WI38 (cell line): ENCODE measurements at regions not wholly inside any gene's neighbourhood (a gene's known extent, or its start where the extent isn't known, plus 50 kb on each side); places are given as distances from the start of the nearest gene placed in this dataset.

Experiments
- H3K4me3 ChIP-seq: 2 replicates; pipeline ENCODE4 v1.5.1; 2011; ENCODE audit warnings: low read depth, mild to moderate bottlenecking, control low read depth, low read length
- TF ChIP-seq, protein P1 (sequence below): IDR thresholded peaks from 2 replicates; pipeline ENCODE4 v1.5.1; 2012; ENCODE audit warnings: low read depth, mild to moderate bottlenecking, control low read depth, low read length

- TF ChIP-seq, protein P1, sequence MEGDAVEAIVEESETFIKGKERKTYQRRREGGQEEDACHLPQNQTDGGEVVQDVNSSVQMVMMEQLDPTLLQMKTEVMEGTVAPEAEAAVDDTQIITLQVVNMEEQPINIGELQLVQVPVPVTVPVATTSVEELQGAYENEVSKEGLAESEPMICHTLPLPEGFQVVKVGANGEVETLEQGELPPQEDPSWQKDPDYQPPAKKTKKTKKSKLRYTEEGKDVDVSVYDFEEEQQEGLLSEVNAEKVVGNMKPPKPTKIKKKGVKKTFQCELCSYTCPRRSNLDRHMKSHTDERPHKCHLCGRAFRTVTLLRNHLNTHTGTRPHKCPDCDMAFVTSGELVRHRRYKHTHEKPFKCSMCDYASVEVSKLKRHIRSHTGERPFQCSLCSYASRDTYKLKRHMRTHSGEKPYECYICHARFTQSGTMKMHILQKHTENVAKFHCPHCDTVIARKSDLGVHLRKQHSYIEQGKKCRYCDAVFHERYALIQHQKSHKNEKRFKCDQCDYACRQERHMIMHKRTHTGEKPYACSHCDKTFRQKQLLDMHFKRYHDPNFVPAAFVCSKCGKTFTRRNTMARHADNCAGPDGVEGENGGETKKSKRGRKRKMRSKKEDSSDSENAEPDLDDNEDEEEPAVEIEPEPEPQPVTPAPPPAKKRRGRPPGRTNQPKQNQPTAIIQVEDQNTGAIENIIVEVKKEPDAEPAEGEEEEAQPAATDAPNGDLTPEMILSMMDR = no peak
- H3K4me3 ChIP-seq = no peak overlapping the region
Measured at GRCh38 chr4:166153548-166153947, 280.5 kb downstream of the TLL1 start.

GRCh38 chr4:166162327-166162726 lies 289.3 kb downstream of the TLL1 start:
- no peak overlapping the region for H3K4me3 ChIP-seq
- TF ChIP-seq, protein P1 = no peak

- no peak overlapping the region for H3K4me3 ChIP-seq
- TF ChIP-seq, protein P1 = peak; percentile 25; the same call in 1 of the 2 replicates
Measured at GRCh38 chr4:166165829-166166420, 292.9 kb downstream of the TLL1 start.

GRCh38 chr4:166169111-166169510 lies 296.1 kb downstream of the TLL1 start:
- H3K4me3 ChIP-seq = no peak overlapping the region
- TF ChIP-seq, protein P1 = no peak

DNA sequence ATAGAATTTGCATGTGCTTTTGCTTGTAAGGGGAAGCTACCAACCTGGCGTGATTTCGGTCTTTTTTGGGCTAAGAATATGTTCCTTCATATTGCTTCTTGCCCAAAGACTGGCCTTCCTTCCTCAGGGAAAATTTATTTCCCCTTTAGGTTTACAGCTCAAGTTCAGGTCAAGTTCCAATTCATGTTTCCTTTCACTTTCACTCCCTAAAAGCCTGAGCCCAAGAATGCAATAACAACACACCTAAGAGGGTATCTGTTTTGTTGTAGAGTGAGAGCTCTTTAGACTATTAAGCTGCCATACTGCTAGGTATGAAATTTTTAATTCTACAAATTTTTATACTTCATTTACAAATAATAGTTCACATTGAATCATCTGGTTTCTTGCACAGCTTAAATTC lies 299.6 kb downstream of the TLL1 start:
- TF ChIP-seq, protein P1 = no peak
- no peak overlapping the region for H3K4me3 ChIP-seq

GRCh38 chr4:166174717-166175490 lies 301.9 kb downstream of the TLL1 start:
- TF ChIP-seq, protein P1 = no peak
- H3K4me3 ChIP-seq = no peak overlapping the region

- TF ChIP-seq, protein P1 = no peak
- H3K4me3 ChIP-seq = no peak overlapping the region
Measured at GRCh38 chr4:166182145-166182544, 309.1 kb downstream of the TLL1 start.
